ENCODE measurements at regions not wholly inside any gene's neighbourhood (a gene's known extent, or its start where the extent isn't known, plus 50 kb on each side); places are given as distances from the start of the nearest gene placed in this dataset.

DNA sequence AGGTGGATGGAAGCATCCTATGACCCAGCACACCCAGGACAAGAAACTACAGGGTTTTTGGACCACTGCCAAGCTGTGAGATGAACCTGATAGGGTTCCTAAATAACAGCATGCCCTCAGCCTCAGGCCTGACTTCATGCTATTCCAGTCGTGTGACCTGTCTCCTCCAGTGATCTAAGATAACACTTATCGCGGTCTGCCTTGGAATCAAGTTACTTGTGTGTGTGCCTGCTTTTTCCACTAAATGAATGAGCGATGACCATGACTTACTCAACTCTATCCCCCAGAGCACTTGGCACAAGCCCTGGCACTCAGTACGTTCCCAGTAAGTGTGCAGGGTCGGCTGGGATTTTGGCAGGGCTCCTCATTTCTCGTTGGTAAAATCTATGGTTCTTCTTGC, 172.7 kb upstream of the TP63 start:
- TF ChIP-seq CTCF (conservative IDR thresholded peaks at IDR 0.05; ENCODE audit: low read depth in 2 of 2): no peak
- TF ChIP-seq POLR2AphosphoS5 (IDR thresholded peaks at IDR 0.05; ENCODE audit: low read depth): no peak
- no peak for TF ChIP-seq EZH2 (IDR thresholded peaks at IDR 0.05; ENCODE audit: low read depth, unreplicated experiment)
- no peak for TF ChIP-seq JUNB (IDR thresholded peaks at IDR 0.05; ENCODE audit: unreplicated experiment)
- TF ChIP-seq, protein P1, sequence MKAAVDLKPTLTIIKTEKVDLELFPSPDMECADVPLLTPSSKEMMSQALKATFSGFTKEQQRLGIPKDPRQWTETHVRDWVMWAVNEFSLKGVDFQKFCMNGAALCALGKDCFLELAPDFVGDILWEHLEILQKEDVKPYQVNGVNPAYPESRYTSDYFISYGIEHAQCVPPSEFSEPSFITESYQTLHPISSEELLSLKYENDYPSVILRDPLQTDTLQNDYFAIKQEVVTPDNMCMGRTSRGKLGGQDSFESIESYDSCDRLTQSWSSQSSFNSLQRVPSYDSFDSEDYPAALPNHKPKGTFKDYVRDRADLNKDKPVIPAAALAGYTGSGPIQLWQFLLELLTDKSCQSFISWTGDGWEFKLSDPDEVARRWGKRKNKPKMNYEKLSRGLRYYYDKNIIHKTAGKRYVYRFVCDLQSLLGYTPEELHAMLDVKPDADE (IDR thresholded peaks at IDR 0.05): no peak
